GM23248 (cell line): ENCODE measurements at regions not wholly inside any gene's neighbourhood (a gene's known extent, or its start where the extent isn't known, plus 50 kb on each side); places are given as distances from the start of the nearest gene placed in this dataset.

Experiments used
- DNase-seq: peaks from one replicate; pipeline ENCODE4 v3.0.0-alpha.2; 2015
- H2AFZ ChIP-seq: fragments of 200-600 bp; sonication (generic); 2 replicates; pipeline ENCODE4 v1.6.1; 2016; ENCODE audit warnings: antibody characterized with exemption
- H3F3A ChIP-seq: fragments of 200-600 bp; sonication (generic); 2 replicates; pipeline ENCODE4 v1.6.1; 2016; ENCODE audit warnings: mild to moderate bottlenecking, antibody characterized with exemption, mixed run types; ENCODE audit not compliant: insufficient read depth
- H3K27ac ChIP-seq: fragments of 200-600 bp; sonication (generic); 2 replicates; pipeline ENCODE4 v1.5.1; 2016; ENCODE audit warnings: mild to moderate bottlenecking
- H3K27me3 ChIP-seq: fragments of 200-600 bp; sonication (generic); replicated peaks from 2 replicates; pipeline ENCODE4 v1.6.1; 2016; ENCODE audit warnings: mild to moderate bottlenecking; ENCODE audit not compliant: insufficient read depth
- H3K36me3 ChIP-seq: fragments of 200-600 bp; sonication (generic); 2 replicates; pipeline ENCODE4 v1.6.1; 2016; ENCODE audit warnings: low read depth, mild to moderate bottlenecking
- H3K4me1 ChIP-seq: fragments of 200-600 bp; sonication (generic); 2 replicates; pipeline ENCODE4 v1.6.1; 2016; ENCODE audit warnings: mild to moderate bottlenecking; ENCODE audit not compliant: insufficient read depth
- H3K4me2 ChIP-seq: fragments of 200-600 bp; sonication (generic); one replicate; pipeline ENCODE4 v1.6.1; 2016; ENCODE audit warnings: mild to moderate bottlenecking; ENCODE audit not compliant: unreplicated experiment
- H3K4me3 ChIP-seq: fragments of 200-600 bp; sonication (generic); 2 replicates; pipeline ENCODE4 v1.5.1; 2016; ENCODE audit warnings: mild to moderate bottlenecking
- H3K79me2 ChIP-seq: fragments of 200-600 bp; sonication (generic); 2 replicates; pipeline ENCODE4 v1.6.1; 2016; ENCODE audit warnings: mild to moderate bottlenecking; ENCODE audit not compliant: insufficient read depth
- H3K9ac ChIP-seq: fragments of 200-600 bp; sonication (generic); 2 replicates; pipeline ENCODE4 v1.6.1; 2016; ENCODE audit warnings: mild to moderate bottlenecking
- H3K9me2 ChIP-seq: fragments of 200-600 bp; sonication (generic); 2 replicates; pipeline ENCODE4 v1.6.1; 2016; ENCODE audit warnings: mixed run types, mild to moderate bottlenecking, moderate library complexity; ENCODE audit not compliant: insufficient read depth
- H3K9me3 ChIP-seq: fragments of 200-600 bp; sonication (generic); one replicate; pipeline ENCODE4 v1.6.1; 2017; ENCODE audit warnings: low read depth
- H4K20me1 ChIP-seq: fragments of 200-600 bp; sonication (generic); 2 replicates; pipeline ENCODE4 v1.6.0; 2016; ENCODE audit not compliant: insufficient read depth
- EZH2 ChIP-seq: fragments of 200-600 bp; sonication (generic); IDR thresholded peaks from 2 replicates; pipeline ENCODE4 v1.6.1; 2018; ENCODE audit warnings: antibody characterized with exemption, mild to moderate bottlenecking; ENCODE audit not compliant: insufficient read depth, poor library complexity, severe bottlenecking
- EZH2phosphoT487 ChIP-seq: fragments of 200-600 bp; sonication (generic); IDR thresholded peaks from 2 replicates; pipeline ENCODE4 v1.6.1; 2018; ENCODE audit warnings: antibody characterized with exemption, moderate library complexity, mild to moderate bottlenecking, low read depth; ENCODE audit not compliant: insufficient read depth
- WGBS, 2 experiments: methylation state at CpG; one replicate each; pipeline ENCODE4 v1.1.6; 2015 to 2017; ENCODE audit warnings: low lambda C conversion rate in 2 of 2, low coverage in 1 of 2; ENCODE audit errors: missing lambda C conversion rate in 2 of 2; 5-methylcytosine and 5-hydroxymethylcytosine counted together
- in situ Hi-C: fragments of 300-500 bp; cut with MboI; formaldehyde crosslinking; loops from 2 replicates; pipeline ENCODE4 v1.15.0; 2020

GRCh38 chr6:43877036-43877435 is 107.0 kb downstream of the VEGFA start:
- H3F3A ChIP-seq, result no peaks in the 10 kb centered on the region
- DNase-seq, result no peak
- no peaks in the 10 kb centered on the region for H4K20me1 ChIP-seq
- H3K4me3 ChIP-seq, result no peak overlapping the region
- H3K27ac ChIP-seq, result no peak overlapping the region
- 0 out of 2 replicates have a peak, but pooled peaks cover 4% of the 10 kb centered on the region for H3K27me3 ChIP-seq
- WGBS, 2 experiments, result 89% methylated on average over 10 of the region's 10 CpGs
- no peaks in the 10 kb centered on the region for H3K79me2 ChIP-seq
- H3K9me2 ChIP-seq, result no peaks in the 10 kb centered on the region
- in situ Hi-C loops, result no loop called here
- H3K36me3 ChIP-seq, result no peaks in the 10 kb centered on the region
- H3K4me2 ChIP-seq, result no peak overlapping the region
- no peaks in the 10 kb centered on the region for H3K4me1 ChIP-seq
- TF ChIP-seq EZH2phosphoT487 (no peak), EZH2 (no peak)
- no peaks in the 10 kb centered on the region for H3K9me3 ChIP-seq
- no peak overlapping the region for H2AFZ ChIP-seq
- H3K9ac ChIP-seq, result no peak overlapping the region

DNA sequence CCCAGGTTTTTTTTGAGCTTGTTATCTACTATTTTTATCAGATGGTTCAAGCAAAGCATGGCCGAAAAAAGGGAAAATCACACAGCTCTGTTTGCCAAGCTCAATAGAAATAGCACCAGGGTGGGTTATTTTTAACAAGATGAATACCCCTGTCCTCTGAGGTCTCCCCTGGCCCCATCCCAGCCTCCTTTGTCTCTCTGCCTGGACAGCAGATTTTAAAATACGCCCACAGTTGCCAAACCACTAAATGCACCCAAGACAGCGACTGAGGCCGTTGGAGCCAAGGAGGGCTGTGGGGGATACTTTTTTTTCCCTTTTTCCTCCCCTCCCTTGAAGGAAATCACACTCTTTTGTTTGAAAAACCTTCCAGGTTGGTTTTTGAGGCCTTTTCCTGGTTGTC is 106.6 kb downstream of the VEGFA start:
- Histone ChIP-seq H3K36me3 (no peaks in the 10 kb centered on the region), H4K20me1 (no peaks in the 10 kb centered on the region), H3K9me3 (no peaks in the 10 kb centered on the region), H2AFZ (no peak overlapping the region), H3F3A (no peaks in the 10 kb centered on the region), H3K9ac (no peak overlapping the region), H3K9me2 (no peaks in the 10 kb centered on the region), H3K27me3 (0 out of 2 replicates have a peak, but pooled peaks cover 4% of the 10 kb centered on the region), H3K4me1 (no peaks in the 10 kb centered on the region), H3K79me2 (no peaks in the 10 kb centered on the region), H3K4me2 (no peak overlapping the region), H3K27ac (no peak overlapping the region), H3K4me3 (no peak overlapping the region)
- 90 to 96% methylated on average over 4 of the region's 4 CpGs for WGBS, 2 experiments
- DNase-seq, result no peak
- in situ Hi-C loops, result no loop called here
- TF ChIP-seq EZH2, result no peak
- no peak for TF ChIP-seq EZH2phosphoT487

DNA sequence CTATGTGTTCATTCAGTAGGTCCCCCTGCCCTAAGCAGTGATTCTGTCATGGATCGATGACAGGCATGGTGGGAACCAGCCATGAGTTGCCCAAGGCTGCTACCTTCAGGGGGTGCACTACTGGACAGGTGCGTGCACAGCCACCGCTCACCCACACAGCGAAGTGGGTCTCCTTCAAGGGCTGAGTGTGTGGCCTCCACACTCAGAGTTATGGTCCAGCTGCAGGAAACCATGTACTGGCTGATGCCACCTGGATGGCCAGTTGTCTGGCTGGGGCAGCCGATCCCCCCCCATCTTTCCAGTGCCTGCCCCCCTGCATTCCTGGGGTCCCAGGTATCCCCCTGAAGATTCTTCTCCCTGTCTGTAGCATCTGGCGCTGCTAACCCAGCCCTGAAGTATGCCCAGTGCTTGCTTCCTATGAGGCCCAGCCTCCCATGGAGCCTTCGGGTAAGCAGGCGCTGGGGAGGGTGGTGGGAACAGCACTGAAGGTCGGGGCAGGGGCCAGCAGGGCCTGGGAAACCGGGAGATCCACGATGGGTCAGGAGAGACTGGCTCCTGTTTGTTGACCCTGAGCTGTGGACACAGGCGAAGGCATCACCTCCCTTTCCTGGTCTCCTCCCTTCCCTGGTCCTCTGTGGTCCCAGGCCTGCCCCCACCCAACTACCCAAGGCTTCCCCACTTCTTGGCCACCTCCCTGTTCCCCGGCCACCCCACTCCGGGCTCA is 106.0 kb downstream of the VEGFA start:
- in situ Hi-C loops, result no loop called here
- Histone ChIP-seq H3K79me2 (no peaks in the 10 kb centered on the region), H3K4me1 (0 out of 2 replicates have a peak, but pooled peaks cover 2% of the 10 kb centered on the region), H3K36me3 (no peaks in the 10 kb centered on the region), H2AFZ (no peak overlapping the region), H3K9me2 (no peaks in the 10 kb centered on the region), H4K20me1 (no peaks in the 10 kb centered on the region), H3K4me3 (no peak overlapping the region), H3K27ac (no peak overlapping the region), H3K9me3 (no peaks in the 10 kb centered on the region), H3K4me2 (no peak overlapping the region), H3K27me3 (0 out of 2 replicates have a peak, but pooled peaks cover 4% of the 10 kb centered on the region), H3K9ac (no peak overlapping the region), H3F3A (no peaks in the 10 kb centered on the region)
- 79 to 93% methylated on average over 11 to 14 of the region's 14 CpGs for WGBS, 2 experiments
- DNase-seq, result no peak
- TF ChIP-seq EZH2phosphoT487 (no peak), EZH2 (no peak)

- H4K20me1 ChIP-seq, result no peaks in the 10 kb centered on the region
- WGBS, 2 experiments, result 87 to 89% methylated on average over 4 of the region's 4 CpGs
- no peaks in the 10 kb centered on the region for H3K36me3 ChIP-seq
- H3K4me2 ChIP-seq, result no peak overlapping the region
- TF ChIP-seq EZH2phosphoT487 (no peak), EZH2 (no peak)
- H3K27me3 ChIP-seq, result 0 out of 2 replicates have a peak, but pooled peaks cover 4% of the 10 kb centered on the region
- H3F3A ChIP-seq, result no peaks in the 10 kb centered on the region
- DNase-seq, result no peak
- H3K9me2 ChIP-seq, result no peaks in the 10 kb centered on the region
- peaks cover 6% of the 10 kb centered on the region; the same call in 1 of the 2 replicates for H3K4me1 ChIP-seq
- no peaks in the 10 kb centered on the region for H3K79me2 ChIP-seq
- in situ Hi-C loops, result no loop called here
- H3K9ac ChIP-seq, result no peak overlapping the region
- H3K9me3 ChIP-seq, result no peaks in the 10 kb centered on the region
- H2AFZ ChIP-seq, result no peak overlapping the region
- H3K27ac ChIP-seq, result no peak overlapping the region
- no peak overlapping the region for H3K4me3 ChIP-seq
Observed at GRCh38 chr6:43874814-43875590, 105.0 kb downstream of the VEGFA start.
